Vagina (tissue), 2 donors: ENCODE measurements at regions not wholly inside any gene's neighbourhood (a gene's known extent, or its start where the extent isn't known, plus 50 kb on each side); places are given as distances from the start of the nearest gene placed in this dataset.
"Not testable (repeated sequence)": the region's sequence is repeated elsewhere in the genome, so short reads cannot be mapped to it uniquely, and the experiment has no call there.

Experiments used
- DNase-seq, 2 donors: peaks; one replicate each; pipeline ENCODE4 v3.0.0-alpha.2; 2017; ENCODE audit errors: extremely low spot score in 2 of 2
- H3K27ac ChIP-seq: fragments of 200-600 bp; sonication (generic); one replicate; pipeline ENCODE4 v1.5.1; 2019
- H3K27me3 ChIP-seq: fragments of 200-600 bp; sonication (generic); one replicate; pipeline ENCODE4 v1.5.1; 2019
- H3K36me3 ChIP-seq, 2 donors: fragments of 200-600 bp; sonication (generic); one replicate each; pipeline ENCODE4 v1.5.1; 2017 to 2019
- H3K4me1 ChIP-seq: fragments of 200-600 bp; sonication (generic); one replicate; pipeline ENCODE4 v1.5.1; 2019
- H3K4me3 ChIP-seq, 2 donors: fragments of 200-600 bp; sonication (generic); 1 replicate in 1 of 2; 2 replicates in 1 of 2; pipeline ENCODE4 v1.5.1; 2016 to 2019
- H3K9me3 ChIP-seq: fragments of 200-600 bp; sonication (generic); one replicate; pipeline ENCODE4 v1.5.1; 2019
- POLR2A ChIP-seq, 2 donors: fragments of 450-650 bp; IDR thresholded peaks; one replicate each; pipeline ENCODE4 v1.6.1; 2017; ENCODE audit warnings: antibody characterized with exemption in 2 of 2, mild to moderate bottlenecking in 2 of 2, moderate library complexity in 2 of 2
- POLR2AphosphoS5 ChIP-seq, 2 donors: sonication (generic); formaldehyde crosslinking; IDR thresholded peaks; one replicate each; pipeline ENCODE4 v1.9.0; 2017; ENCODE audit warnings: antibody characterized with exemption in 2 of 2, mild to moderate bottlenecking in 2 of 2, low read depth in 1 of 2; ENCODE audit not compliant: insufficient read depth in 1 of 2
- intact Hi-C: fragments of 100-400 bp; cut with DNase I; formaldehyde crosslinking; loops from one replicate; pipeline ENCODE4 v1.15.1; 2023
- TF ChIP-seq, protein P1 (sequence below), 3 experiments: fragments of 450-650 bp in 2 of 3; fragments of 200-600 bp in 1 of 3; sonication (generic) in 1 of 3; IDR thresholded peaks; one replicate each; pipeline ENCODE4 v1.5.1; 2017 to 2019; ENCODE audit warnings: antibody characterized with exemption in 3 of 3, mild to moderate bottlenecking in 2 of 3, moderate library complexity in 2 of 3

DNA sequence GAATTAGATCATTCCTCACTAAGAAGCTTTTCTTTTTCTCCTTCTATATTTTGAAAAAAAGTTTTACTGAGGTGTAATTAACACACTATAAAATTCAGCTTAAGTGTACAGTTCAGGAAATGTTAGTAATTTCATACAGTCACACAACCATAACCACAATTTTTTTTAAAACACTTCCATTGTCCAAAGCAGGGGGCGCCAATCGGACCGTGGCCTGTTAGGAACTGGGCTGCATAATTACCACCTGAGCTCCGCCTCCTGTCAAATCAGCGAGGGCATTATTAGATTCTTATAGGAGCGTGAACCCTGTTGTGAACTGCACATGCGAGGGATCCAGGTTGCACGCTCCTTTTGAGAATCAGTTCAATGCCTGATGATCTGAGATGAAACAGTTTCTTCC, 427.1 kb downstream of the TFEC start:
- intact Hi-C loops: no loop called here
- no peak for DNase-seq
- H3K27me3 ChIP-seq: no peaks in the 10 kb centered on the region
- TF ChIP-seq, protein P1, sequence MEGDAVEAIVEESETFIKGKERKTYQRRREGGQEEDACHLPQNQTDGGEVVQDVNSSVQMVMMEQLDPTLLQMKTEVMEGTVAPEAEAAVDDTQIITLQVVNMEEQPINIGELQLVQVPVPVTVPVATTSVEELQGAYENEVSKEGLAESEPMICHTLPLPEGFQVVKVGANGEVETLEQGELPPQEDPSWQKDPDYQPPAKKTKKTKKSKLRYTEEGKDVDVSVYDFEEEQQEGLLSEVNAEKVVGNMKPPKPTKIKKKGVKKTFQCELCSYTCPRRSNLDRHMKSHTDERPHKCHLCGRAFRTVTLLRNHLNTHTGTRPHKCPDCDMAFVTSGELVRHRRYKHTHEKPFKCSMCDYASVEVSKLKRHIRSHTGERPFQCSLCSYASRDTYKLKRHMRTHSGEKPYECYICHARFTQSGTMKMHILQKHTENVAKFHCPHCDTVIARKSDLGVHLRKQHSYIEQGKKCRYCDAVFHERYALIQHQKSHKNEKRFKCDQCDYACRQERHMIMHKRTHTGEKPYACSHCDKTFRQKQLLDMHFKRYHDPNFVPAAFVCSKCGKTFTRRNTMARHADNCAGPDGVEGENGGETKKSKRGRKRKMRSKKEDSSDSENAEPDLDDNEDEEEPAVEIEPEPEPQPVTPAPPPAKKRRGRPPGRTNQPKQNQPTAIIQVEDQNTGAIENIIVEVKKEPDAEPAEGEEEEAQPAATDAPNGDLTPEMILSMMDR (IDR thresholded peaks at IDR 0.05): no peak
- no peak for TF ChIP-seq POLR2AphosphoS5 (IDR thresholded peaks at IDR 0.05; ENCODE audit: insufficient read depth in 1 of 2, low read depth in 1 of 2)
- H3K27ac ChIP-seq: no peak overlapping the region
- no peaks in the 10 kb centered on the region for H3K9me3 ChIP-seq
- H3K4me3 ChIP-seq: no peak overlapping the region
- H3K36me3 ChIP-seq: no peaks in the 10 kb centered on the region
- H3K4me1 ChIP-seq: no peaks in the 10 kb centered on the region

DNA sequence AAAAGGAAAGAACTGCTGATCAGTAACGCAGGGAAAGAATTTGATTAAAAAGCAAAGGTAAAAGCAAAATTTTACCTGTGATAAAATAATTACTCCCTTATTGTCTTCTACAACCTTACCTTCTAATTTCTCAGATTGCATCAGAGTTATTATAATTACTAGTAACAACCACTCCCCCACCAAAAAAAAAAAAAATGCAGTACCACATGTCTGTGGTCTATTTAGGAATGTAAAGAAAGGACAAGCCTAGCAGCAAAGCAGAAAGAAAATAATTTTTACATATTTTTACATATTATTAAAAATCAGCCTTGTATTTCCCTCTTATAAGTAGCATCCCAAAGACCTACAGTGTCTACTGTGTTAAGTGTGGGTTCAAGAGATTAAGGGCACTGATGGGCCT, 430.4 kb downstream of the TFEC start:
- TF ChIP-seq, protein P1 (IDR thresholded peaks at IDR 0.05): no peak
- TF ChIP-seq POLR2AphosphoS5 (IDR thresholded peaks at IDR 0.05; ENCODE audit: insufficient read depth in 1 of 2, low read depth in 1 of 2) (no peak), POLR2A (IDR thresholded peaks at IDR 0.05) (no peak)
- intact Hi-C loops: no loop called here

DNA sequence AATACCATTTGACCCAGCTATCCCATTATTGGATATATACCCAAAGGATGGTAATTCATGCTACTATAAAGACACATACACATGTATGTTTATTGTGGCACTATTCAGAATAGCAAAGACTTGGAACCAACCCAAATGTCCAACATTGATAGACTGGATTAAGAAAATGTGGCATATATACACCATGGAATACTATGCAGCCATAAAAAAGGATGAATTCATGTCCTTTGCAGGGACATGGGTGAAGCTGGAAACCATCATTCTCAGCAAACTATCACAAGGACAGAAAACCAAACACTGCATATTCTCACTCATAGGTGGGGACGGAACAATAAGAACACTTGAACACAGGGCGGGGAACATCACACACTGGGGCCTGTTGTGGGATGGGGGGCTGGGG, 431.4 kb downstream of the TFEC start:
- H3K27ac ChIP-seq, H3K4me3 ChIP-seq, DNase-seq, intact Hi-C loops, H3K9me3 ChIP-seq, H3K36me3 ChIP-seq, H3K4me1 ChIP-seq, H3K27me3 ChIP-seq: not testable (repeated sequence)

More for the DNA sequence above, 430.4 kb downstream of the TFEC start:
- Histone ChIP-seq H3K9me3 (no peaks in the 10 kb centered on the region), H3K36me3 (no peaks in the 10 kb centered on the region), H3K4me3 (no peak overlapping the region), H3K27me3 (no peaks in the 10 kb centered on the region), H3K27ac (no peak overlapping the region), H3K4me1 (no peaks in the 10 kb centered on the region)
- no peak for DNase-seq

DNA sequence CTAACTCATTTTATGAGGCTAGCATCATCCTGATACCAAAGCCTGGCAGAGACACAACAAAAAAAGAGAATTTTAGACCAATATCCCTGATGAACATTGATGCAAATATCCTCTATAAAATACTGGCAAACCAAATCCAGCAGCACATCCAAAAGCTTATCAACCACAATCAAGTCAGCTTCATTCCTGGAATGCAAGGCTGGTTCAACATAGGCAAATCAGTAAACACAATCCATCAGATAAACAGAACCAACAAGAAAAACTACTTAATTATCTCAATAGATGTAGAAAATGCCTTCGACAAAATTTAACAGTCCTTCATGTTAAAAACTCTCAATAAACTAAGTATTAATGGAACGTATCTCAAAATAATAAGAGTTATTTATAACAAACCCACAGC, 433.3 kb downstream of the TFEC start:
- H3K4me1 ChIP-seq, H3K27ac ChIP-seq, H3K4me3 ChIP-seq, intact Hi-C loops, H3K27me3 ChIP-seq, H3K9me3 ChIP-seq, H3K36me3 ChIP-seq, DNase-seq: not testable (repeated sequence)

DNA sequence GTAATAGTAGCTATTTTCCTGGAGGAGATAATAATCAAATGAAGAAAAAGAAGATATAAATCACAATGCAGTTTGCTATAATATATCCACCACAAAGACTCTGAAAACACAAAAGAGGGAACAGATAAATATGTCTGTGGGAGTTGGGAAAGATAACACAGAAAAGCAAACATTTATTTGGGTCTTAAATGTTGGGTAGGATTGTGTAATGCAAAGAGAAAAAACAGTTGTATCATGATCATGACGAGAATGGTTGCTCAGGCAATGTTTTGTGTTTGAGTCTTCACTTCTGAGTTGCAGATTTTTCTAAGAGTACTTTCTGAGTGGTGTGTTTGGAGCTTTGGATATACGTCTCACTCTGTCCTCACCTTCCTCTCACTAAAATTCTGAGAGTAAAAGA, 437.5 kb downstream of the TFEC start:
- no peaks in the 10 kb centered on the region for H3K36me3 ChIP-seq
- no peak for DNase-seq
- H3K4me3 ChIP-seq: no peak overlapping the region
- no peaks in the 10 kb centered on the region for H3K27me3 ChIP-seq
- H3K27ac ChIP-seq: no peak overlapping the region
- H3K4me1 ChIP-seq: no peaks in the 10 kb centered on the region
- TF ChIP-seq POLR2A (IDR thresholded peaks at IDR 0.05): no peak
- no peak for TF ChIP-seq POLR2AphosphoS5 (IDR thresholded peaks at IDR 0.05; ENCODE audit: insufficient read depth in 1 of 2, low read depth in 1 of 2)
- TF ChIP-seq, protein P1 (IDR thresholded peaks at IDR 0.05): no peak
- no peaks in the 10 kb centered on the region for H3K9me3 ChIP-seq
- intact Hi-C loops: no loop called here

DNA sequence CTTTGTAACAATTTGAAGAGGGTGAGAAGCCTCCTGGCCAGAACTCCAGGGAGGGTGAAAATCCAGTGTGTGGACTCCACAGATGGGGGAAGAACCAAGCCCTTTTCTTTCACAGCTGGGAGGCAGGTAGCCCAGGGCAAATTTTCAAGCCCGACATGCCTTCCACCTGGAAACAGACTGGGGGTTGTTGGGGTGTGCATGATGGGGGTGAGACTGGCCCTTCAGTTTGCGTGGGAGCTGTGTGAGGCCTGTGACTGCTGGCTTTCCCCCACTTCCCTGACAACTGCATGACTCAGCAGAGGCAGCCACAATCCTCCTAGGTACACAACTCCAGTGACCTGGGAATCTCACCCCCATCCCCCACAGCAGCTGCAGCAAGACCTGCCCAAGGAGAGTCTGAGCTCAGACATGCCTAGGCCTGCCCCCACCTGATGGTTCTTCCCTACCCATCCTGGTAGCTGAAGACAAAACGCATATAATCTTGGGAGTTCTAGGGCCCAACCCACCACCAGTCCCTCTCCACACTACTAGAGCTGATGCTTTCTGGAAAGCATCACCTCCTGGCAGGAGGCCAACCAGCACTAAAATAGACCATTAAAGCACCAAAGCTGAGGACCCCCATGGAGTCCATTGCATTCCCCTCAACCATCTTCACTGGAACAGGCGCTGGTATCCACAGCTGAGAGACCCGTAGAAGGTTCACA, 445.4 kb downstream of the TFEC start:
- TF ChIP-seq, protein P1 (IDR thresholded peaks at IDR 0.05): no peak
- TF ChIP-seq POLR2AphosphoS5 (IDR thresholded peaks at IDR 0.05; ENCODE audit: insufficient read depth in 1 of 2, low read depth in 1 of 2) (no peak), POLR2A (IDR thresholded peaks at IDR 0.05) (no peak)
- H3K4me1 ChIP-seq: no peaks in the 10 kb centered on the region
- H3K9me3 ChIP-seq: no peaks in the 10 kb centered on the region
- no peak overlapping the region for H3K4me3 ChIP-seq
- DNase-seq: no peak
- no peaks in the 10 kb centered on the region for H3K27me3 ChIP-seq
- intact Hi-C loops: no loop called here
- no peak overlapping the region for H3K27ac ChIP-seq
- H3K36me3 ChIP-seq: no peaks in the 10 kb centered on the region
